Spleen (tissue), 11 donors: ENCODE measurements at regions not wholly inside any gene's neighbourhood (a gene's known extent, or its start where the extent isn't known, plus 50 kb on each side); places are given as distances from the start of the nearest gene placed in this dataset.

Experiments
- DNase-seq: peaks from one replicate; pipeline ENCODE4 v3.0.0-alpha.2; 2020
- H3K27ac ChIP-seq, 8 donors: fragments of 200-600 bp; sonication (generic) in 7 of 8; 1 replicate in 4 of 8; 2 replicates in 4 of 8; pipeline versions ENCODE4 v1.5.0 to v1.8.0; 2016 to 2021; ENCODE audit warnings: inconsistent platforms in 4 of 8, mild to moderate bottlenecking in 4 of 8, moderate library complexity in 1 of 8
- H3K27me3 ChIP-seq, 7 donors: fragments of 200-600 bp; sonication (generic) in 6 of 7; replicated peaks in 1 of 7; 1 replicate in 4 of 7; 2 replicates in 3 of 7; pipeline versions ENCODE4 v1.5.0 to v1.8.0; 2016 to 2021; ENCODE audit warnings: inconsistent platforms in 3 of 7, mild to moderate bottlenecking in 1 of 7
- H3K36me3 ChIP-seq, 6 donors: fragments of 200-600 bp; sonication (generic) in 5 of 6; 1 replicate in 4 of 6; 2 replicates in 2 of 6; pipeline versions ENCODE4 v1.5.0 to v1.8.0; 2016 to 2021; ENCODE audit warnings: inconsistent platforms in 2 of 6
- H3K4me1 ChIP-seq, 6 donors: fragments of 200-600 bp; sonication (generic) in 5 of 6; 1 replicate in 3 of 6; 2 replicates in 3 of 6; pipeline versions ENCODE4 v1.5.0 to v1.8.0; 2016 to 2021; ENCODE audit warnings: inconsistent platforms in 3 of 6
- H3K4me3 ChIP-seq, 8 donors: fragments of 200-600 bp; sonication (generic) in 7 of 8; 1 replicate in 4 of 8; 2 replicates in 4 of 8; pipeline versions ENCODE4 v1.5.0 to v1.8.0; 2016 to 2021; ENCODE audit warnings: inconsistent platforms in 4 of 8, mild to moderate bottlenecking in 4 of 8, moderate library complexity in 2 of 8
- H3K9me3 ChIP-seq, 8 donors: fragments of 200-600 bp; sonication (generic) in 7 of 8; 1 replicate in 4 of 8; 2 replicates in 4 of 8; pipeline versions ENCODE4 v1.5.0 to v1.8.0; 2016 to 2021; ENCODE audit warnings: inconsistent platforms in 4 of 8
- POLR2A ChIP-seq, 3 donors: fragments of 450-650 bp; IDR thresholded peaks; one replicate each; pipeline ENCODE4 v1.5.1; 2017; ENCODE audit warnings: antibody characterized with exemption in 3 of 3, mild to moderate bottlenecking in 1 of 3
- POLR2AphosphoS5 ChIP-seq, 3 donors: sonication (generic); formaldehyde crosslinking; IDR thresholded peaks; one replicate each; pipeline ENCODE4 v1.5.1; 2017; ENCODE audit warnings: antibody characterized with exemption in 3 of 3
- WGBS, 5 donors: extraction: QIAGEN DNeasy Blood & Tissue Kit in 3 of 5; methylation state at CpG; one replicate each; pipeline versions ENCODE4 v1.1.5 to v1.1.7; 2013 to 2018; 5-methylcytosine and 5-hydroxymethylcytosine counted together
- intact Hi-C: fragments of 100-400 bp; cut with DNase I; formaldehyde crosslinking; loops from one replicate; pipeline ENCODE4 v1.15.0; 2023; ENCODE audit warnings: low total_unique reads
- TF ChIP-seq, protein P1 (sequence below), 11 experiments: fragments of 200-600 bp in 7 of 11; fragments of 450-650 bp in 4 of 11; sonication (generic) in 4 of 11; IDR thresholded peaks in 8 of 11; conservative IDR thresholded peaks in 3 of 11; 1 replicate in 7 of 11; 2 replicates in 4 of 11; pipeline versions ENCODE4 v1.4.0 to v1.8.0; 2016 to 2021; ENCODE audit warnings: antibody characterized with exemption in 11 of 11, inconsistent platforms in 4 of 11, mild to moderate bottlenecking in 1 of 11
- donor health status: healthy with polysubstance abuse.
- donor health status: DM: no; HTN: no; CAD: no; lungs with moderate emphysema.
- donor health status: DM: no; HTN: no; CAD: no.
- donor health status: Bipolar disorder and iron deficiency.
- donor health status: healthy.
- donor health status: DM: no; HTN: no; CAD: no.
- donor health status: DM: yes; HTN: yes; CAD: no.

DNA sequence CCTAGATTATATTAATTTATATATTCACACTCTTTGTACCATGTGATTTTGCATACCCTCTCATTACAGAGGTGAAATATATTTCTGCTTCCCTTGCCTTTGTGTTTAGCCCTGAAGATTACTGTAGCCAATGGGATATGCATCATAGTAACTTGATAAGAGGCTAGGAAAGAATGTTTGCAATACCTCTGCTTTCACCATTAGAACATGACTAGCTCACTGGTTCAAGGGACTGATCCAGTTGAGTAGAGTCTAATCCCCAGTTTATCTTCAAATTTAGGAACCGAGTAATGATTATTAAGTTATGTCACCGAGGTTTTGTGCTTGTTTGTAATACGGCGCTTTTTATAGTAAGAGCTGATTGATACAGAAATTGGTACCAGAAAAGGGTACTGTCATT, 552.6 kb upstream of the GJE1 start:
- H3K9me3 ChIP-seq, result no peaks in the 10 kb centered on the region
- H3K27ac ChIP-seq, result no peak overlapping the region
- TF ChIP-seq POLR2AphosphoS5 (IDR thresholded peaks at IDR 0.05) (no peak), POLR2A (IDR thresholded peaks at IDR 0.05) (no peak)
- TF ChIP-seq, protein P1, sequence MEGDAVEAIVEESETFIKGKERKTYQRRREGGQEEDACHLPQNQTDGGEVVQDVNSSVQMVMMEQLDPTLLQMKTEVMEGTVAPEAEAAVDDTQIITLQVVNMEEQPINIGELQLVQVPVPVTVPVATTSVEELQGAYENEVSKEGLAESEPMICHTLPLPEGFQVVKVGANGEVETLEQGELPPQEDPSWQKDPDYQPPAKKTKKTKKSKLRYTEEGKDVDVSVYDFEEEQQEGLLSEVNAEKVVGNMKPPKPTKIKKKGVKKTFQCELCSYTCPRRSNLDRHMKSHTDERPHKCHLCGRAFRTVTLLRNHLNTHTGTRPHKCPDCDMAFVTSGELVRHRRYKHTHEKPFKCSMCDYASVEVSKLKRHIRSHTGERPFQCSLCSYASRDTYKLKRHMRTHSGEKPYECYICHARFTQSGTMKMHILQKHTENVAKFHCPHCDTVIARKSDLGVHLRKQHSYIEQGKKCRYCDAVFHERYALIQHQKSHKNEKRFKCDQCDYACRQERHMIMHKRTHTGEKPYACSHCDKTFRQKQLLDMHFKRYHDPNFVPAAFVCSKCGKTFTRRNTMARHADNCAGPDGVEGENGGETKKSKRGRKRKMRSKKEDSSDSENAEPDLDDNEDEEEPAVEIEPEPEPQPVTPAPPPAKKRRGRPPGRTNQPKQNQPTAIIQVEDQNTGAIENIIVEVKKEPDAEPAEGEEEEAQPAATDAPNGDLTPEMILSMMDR (IDR thresholded peaks at IDR 0.05 in 8 of 11, conservative IDR thresholded peaks at IDR 0.05 in 3 of 11), result no peak
- intact Hi-C loops, result no loop called here
- H3K4me1 ChIP-seq, result no peaks in the 10 kb centered on the region
- 90 to 98% (median 91%) methylated on average over 4 of the region's 4 CpGs for WGBS, 5 donors
- H3K4me3 ChIP-seq, result no peak overlapping the region
- no peaks in the 10 kb centered on the region for H3K27me3 ChIP-seq
- H3K36me3 ChIP-seq, result no peaks in the 10 kb centered on the region
- no peak for DNase-seq

DNA sequence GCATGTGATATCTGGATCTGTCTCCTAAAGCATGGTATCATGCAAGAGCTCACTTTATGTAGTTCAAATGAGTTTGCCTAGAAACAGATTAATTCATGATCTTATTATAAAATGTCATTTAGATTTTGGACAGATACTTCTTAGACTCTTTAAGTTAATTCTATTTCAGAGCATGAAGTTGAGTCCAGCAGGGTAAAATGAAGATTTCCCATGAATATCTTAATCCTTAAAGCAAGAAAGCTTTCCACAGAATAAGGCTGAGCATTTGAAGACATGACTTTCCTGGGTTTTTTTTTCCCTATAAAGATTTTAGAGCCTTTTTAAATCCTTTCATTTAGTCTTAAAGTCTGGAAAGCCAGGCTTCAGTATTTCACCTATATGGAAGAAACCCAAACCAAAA, 556.0 kb upstream of the GJE1 start:
- H3K36me3 ChIP-seq, result no peaks in the 10 kb centered on the region
- DNase-seq, result no peak
- H3K9me3 ChIP-seq, result no peaks in the 10 kb centered on the region
- intact Hi-C loops, result no loop called here
- no peak overlapping the region for H3K27ac ChIP-seq
- H3K27me3 ChIP-seq, result no peaks in the 10 kb centered on the region
- no peaks in the 10 kb centered on the region for H3K4me1 ChIP-seq
- TF ChIP-seq POLR2AphosphoS5 (IDR thresholded peaks at IDR 0.05), result no peak
- TF ChIP-seq, protein P1 (IDR thresholded peaks at IDR 0.05 in 8 of 11, conservative IDR thresholded peaks at IDR 0.05 in 3 of 11), result no peak
- no peak for TF ChIP-seq POLR2A (IDR thresholded peaks at IDR 0.05)
- H3K4me3 ChIP-seq, result no peak overlapping the region

DNA sequence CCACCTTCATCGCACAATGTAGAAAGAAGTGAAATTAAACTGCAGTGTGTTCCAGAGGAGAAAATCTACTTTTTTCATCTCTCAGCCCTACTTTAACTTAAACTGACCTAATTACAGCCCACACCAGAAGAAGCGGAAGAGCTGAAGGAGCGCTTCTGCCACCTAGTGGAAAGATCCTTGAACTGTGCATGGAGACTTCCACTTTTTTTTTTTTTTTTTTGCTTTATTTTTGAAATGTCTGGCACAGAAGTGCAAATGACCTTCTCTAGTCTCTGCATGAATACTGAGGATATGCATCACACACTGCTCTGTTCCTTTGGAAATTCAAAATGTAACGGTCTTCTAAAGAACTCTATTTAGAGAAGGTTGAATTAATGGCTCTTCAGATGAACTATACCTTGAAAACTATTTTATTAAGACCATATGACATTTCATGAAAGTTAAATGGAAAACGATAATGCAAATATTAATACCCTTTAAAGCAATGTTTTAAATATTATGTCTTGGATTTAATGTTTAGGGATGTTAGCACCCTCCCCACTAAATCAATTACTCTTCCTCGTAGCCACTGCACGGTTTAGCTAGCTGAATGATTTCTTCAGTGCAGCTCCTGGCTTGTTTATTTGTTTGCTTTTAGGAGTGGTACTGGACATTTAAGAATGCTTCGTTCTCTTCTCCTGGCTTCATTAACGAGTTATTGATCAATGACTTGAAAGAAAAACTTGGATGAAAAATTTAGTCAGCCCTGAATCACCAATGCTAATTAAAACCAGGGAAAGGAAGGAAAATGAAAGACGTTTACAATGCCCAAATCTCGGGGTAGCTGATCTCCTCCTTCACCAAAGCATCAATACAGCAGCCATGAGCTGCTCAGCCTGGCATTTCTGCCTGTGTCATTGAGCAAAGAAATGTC, 569.6 kb upstream of the GJE1 start:
- intact Hi-C loops, result no loop called here
- WGBS, 5 donors, result 35 to 49% (median 41%) methylated on average over 11 of the region's 11 CpGs
- H3K27ac ChIP-seq, result peak overlapping the region in 7 of 8 donors; percentile 72 to 84 (median 76)
- H3K9me3 ChIP-seq, result no peaks in the 10 kb centered on the region
- H3K27me3 ChIP-seq, result no peaks in the 10 kb centered on the region
- peaks cover 4 to 25% (median 14%) of the 10 kb centered on the region in 6 donors for H3K4me1 ChIP-seq
- TF ChIP-seq POLR2AphosphoS5 (IDR thresholded peaks at IDR 0.05) (no peak), POLR2A (IDR thresholded peaks at IDR 0.05) (peak in 1 of 3 donors; percentile 5)
- TF ChIP-seq, protein P1 (IDR thresholded peaks at IDR 0.05 in 8 of 11, conservative IDR thresholded peaks at IDR 0.05 in 3 of 11), result peak; percentile 59 to 97 (median 82)
- peak; percentile 72 for DNase-seq
- no peaks in the 10 kb centered on the region for H3K36me3 ChIP-seq
- peak overlapping the region in 7 of 8 donors; percentile 25 to 62 (median 27) for H3K4me3 ChIP-seq

DNA sequence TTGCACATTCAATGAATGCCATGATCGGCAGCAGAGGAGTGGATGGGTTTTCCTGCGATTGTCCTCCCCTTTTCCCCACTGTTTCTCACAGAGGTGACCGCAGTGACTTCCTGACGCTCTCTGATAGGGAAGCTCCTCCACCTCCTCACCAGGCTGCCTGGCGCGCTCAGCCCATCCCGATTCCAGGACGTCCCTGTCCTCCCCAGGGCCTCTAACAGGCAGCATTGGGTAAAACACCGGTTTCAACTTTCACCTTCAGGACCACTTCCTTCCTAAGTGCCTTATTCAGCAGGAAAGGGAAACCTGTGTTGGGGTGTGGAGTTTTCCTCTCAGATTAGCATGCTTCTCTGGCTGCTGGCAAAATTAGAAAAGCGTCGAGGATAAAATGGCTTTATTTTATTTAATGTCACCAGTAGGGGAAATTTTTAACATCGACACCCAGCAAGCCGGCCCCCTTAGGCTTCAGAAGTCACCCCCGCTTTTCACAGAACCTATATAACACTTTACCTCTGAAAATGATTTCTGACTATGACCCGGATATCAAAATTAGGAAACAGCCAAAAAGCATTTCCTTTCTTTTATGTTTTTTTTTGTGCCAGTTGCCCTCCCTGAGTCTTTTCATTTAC, 570.4 kb upstream of the GJE1 start:
- Histone ChIP-seq H3K4me3 (peak overlapping the region; percentile 25 to 62 (median 28)), H3K4me1 (peaks cover 4 to 25% (median 14%) of the 10 kb centered on the region in 6 donors), H3K27ac (peak overlapping the region; percentile 39 to 84 (median 75)), H3K36me3 (no peaks in the 10 kb centered on the region), H3K9me3 (no peaks in the 10 kb centered on the region), H3K27me3 (no peaks in the 10 kb centered on the region)
- WGBS, 5 donors, result 4 to 11% (median 6%) methylated on average over 15 of the region's 15 CpGs
- TF ChIP-seq, protein P1 (IDR thresholded peaks at IDR 0.05 in 8 of 11, conservative IDR thresholded peaks at IDR 0.05 in 3 of 11), result no peak
- TF ChIP-seq POLR2AphosphoS5 (IDR thresholded peaks at IDR 0.05) (no peak), POLR2A (IDR thresholded peaks at IDR 0.05) (no peak)
- peak; percentile 74 for DNase-seq
- intact Hi-C loops, result no loop called here
